ENCODE measurements at regions not wholly inside any gene's neighbourhood (a gene's known extent, or its start where the extent isn't known, plus 50 kb on each side); places are given as distances from the start of the nearest gene placed in this dataset.

GRCh38 chr6:112806163-112806865, 459.2 kb downstream of the RFPL4B start:
- no peak for ATAC-seq
- Histone ChIP-seq H3K27ac (ENCODE audit: low read depth) (no peak overlapping the region), H3K79me2 (replicated peaks; ENCODE audit: insufficient read depth) (no peaks in the 10 kb centered on the region), H3F3A (replicated peaks; ENCODE audit: low read depth) (no peaks in the 10 kb centered on the region), H3K4me3 (no peak overlapping the region), H3K36me3 (ENCODE audit: insufficient read depth) (no peaks in the 10 kb centered on the region), H3K4me1 (ENCODE audit: insufficient read depth) (peaks cover 10% of the 10 kb centered on the region), H3K4me2 (no peak overlapping the region), H4K20me1 (replicated peaks; ENCODE audit: insufficient read depth) (no peaks in the 10 kb centered on the region), H3K9me2 (ENCODE audit: insufficient read depth) (no peaks in the 10 kb centered on the region), H2AFZ (no peak overlapping the region), H3K27me3 (ENCODE audit: insufficient read depth) (no peaks in the 10 kb centered on the region)
- Mint-ChIP-seq H3K27ac (no peak overlapping the region), H3K36me3 (ENCODE audit: low read depth) (no peaks in the 10 kb centered on the region), H3K27me3 (ENCODE audit: insufficient read depth, low read depth, poor library complexity) (no peaks in the 10 kb centered on the region), H3K4me1 (peaks cover 12% of the 10 kb centered on the region; the same call in 2 of the 3 replicates), H3K9me3 (no peaks in the 10 kb centered on the region), H3K4me3 (no peak overlapping the region)
- TF ChIP-seq CREB1 (CRISPR knock-in tag; IDR thresholded peaks at IDR 0.05; ENCODE audit: low read depth) (no peak), STAT1 (IDR thresholded peaks at IDR 0.05; ENCODE audit: unreplicated experiment) (no peak), CTCF (conservative IDR thresholded peaks at IDR 0.05; ENCODE audit: low read depth in 2 of 2) (no peak), REST (IDR thresholded peaks at IDR 0.05; ENCODE audit: unreplicated experiment) (no peak), EZH2 (IDR thresholded peaks at IDR 0.05; ENCODE audit: low read depth, unreplicated experiment) (no peak), JUNB (IDR thresholded peaks at IDR 0.05; ENCODE audit: unreplicated experiment) (no peak), ZNF462 (CRISPR knock-in tag; IDR thresholded peaks at IDR 0.05) (no peak), EZH2phosphoT487 (IDR thresholded peaks at IDR 0.05; ENCODE audit: unreplicated experiment) (no peak), ZNF114 (CRISPR knock-in tag; IDR thresholded peaks at IDR 0.05) (no peak), ZNF331 (CRISPR knock-in tag; IDR thresholded peaks at IDR 0.05; ENCODE audit: low read depth) (no peak)
- DNase-seq (ENCODE audit: low spot score), result no peak
